GM12878 (cell line): ENCODE measurements at regions not wholly inside any gene's neighbourhood (a gene's known extent, or its start where the extent isn't known, plus 50 kb on each side); places are given as distances from the start of the nearest gene placed in this dataset.

Source experiments
- CTCF ChIP-seq, 3 experiments: IDR thresholded peaks in 2 of 3; conservative IDR thresholded peaks in 1 of 3; 2 replicates each; pipeline ENCODE4 v1.5.1; 2011; ENCODE audit warnings: low read depth in 3 of 3, low read length in 3 of 3, mild to moderate bottlenecking in 3 of 3, control low read depth in 2 of 3, moderate library complexity in 2 of 3, inconsistent platforms in 1 of 3, mixed read lengths in 1 of 3; ENCODE audit not compliant: control insufficient read depth in 2 of 3, insufficient read depth in 1 of 3; ENCODE audit errors: extremely low read depth in 1 of 3
- EZH2 ChIP-seq: IDR thresholded peaks from 2 replicates; pipeline ENCODE4 v1.6.1; 2012; ENCODE audit warnings: low read depth, mild to moderate bottlenecking, control low read depth, inconsistent platforms, low read length, borderline replicate concordance; ENCODE audit not compliant: control insufficient read depth
- POLR2A ChIP-seq: IDR thresholded peaks from 2 replicates; pipeline ENCODE4 v1.6.1; 2011; ENCODE audit warnings: low read depth, mild to moderate bottlenecking, low read length
- TCF3 ChIP-seq: IDR thresholded peaks from 2 replicates; pipeline ENCODE4 v1.6.1; 2012; ENCODE audit warnings: low read depth, mild to moderate bottlenecking, low read length, borderline replicate concordance; ENCODE audit not compliant: insufficient read depth

- TF ChIP-seq TCF3 (no peak), EZH2 (no peak), POLR2A (no peak), CTCF (IDR thresholded peaks at IDR 0.05 in 2 of 3, conservative IDR thresholded peaks at IDR 0.05 in 1 of 3; ENCODE audit: control insufficient read depth in 2 of 3, extremely low read depth in 1 of 3, insufficient read depth in 1 of 3, low read depth in 3 of 3, low read length in 3 of 3) (peak; percentile 39 to 57 (median 50))
Observed at GRCh38 chr16:47873434-47873833, 282.4 kb downstream of the ABCC12 start.
